ENCODE measurements at regions not wholly inside any gene's neighbourhood (a gene's known extent, or its start where the extent isn't known, plus 50 kb on each side); places are given as distances from the start of the nearest gene placed in this dataset.

DNA sequence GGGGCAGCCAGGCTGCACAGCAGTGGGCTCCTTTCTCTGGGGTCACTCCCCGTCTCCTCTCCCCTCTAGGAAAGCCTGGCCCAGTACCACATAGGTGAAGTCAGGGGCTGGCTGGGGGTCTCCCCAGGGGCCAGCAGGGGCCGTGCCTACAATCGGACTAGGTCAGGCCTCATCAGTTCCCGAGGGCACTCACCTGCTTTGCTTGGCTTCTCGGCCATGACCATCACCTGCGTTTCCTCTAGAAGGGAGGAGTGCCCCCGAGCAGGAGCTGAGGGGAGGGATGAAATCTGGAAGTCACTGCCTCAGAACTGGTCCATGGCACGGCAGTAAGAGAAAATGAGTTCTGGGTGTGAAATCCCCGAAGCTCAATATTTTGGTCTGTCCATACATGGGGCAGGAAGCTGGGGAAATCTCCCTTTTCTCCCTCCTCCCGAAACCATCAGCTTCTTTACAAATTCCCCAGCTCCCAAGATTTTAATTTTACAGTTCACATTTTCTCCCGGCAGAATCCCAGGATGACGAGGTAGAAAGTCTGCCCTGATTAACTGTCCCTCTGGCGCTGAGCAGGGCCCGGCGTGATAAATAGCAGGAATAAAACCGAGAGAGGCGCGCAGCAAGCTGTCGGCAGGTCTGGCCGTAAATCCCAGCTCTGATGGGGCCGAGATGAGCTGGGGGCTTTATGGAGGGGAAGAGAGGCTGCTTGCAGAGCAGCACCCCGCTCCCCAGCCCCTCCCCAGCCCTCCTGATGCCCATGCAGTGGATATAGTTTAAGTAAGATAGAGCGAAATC, 172.1 kb downstream of the RBFOX3 start:
- Histone ChIP-seq H3K4me1 (ENCODE audit: insufficient read depth) (no peaks in the 10 kb centered on the region), H3F3A (ENCODE audit: insufficient read depth) (no peaks in the 10 kb centered on the region), H3K9ac (no peak overlapping the region), H3K27me3 (replicated peaks; ENCODE audit: insufficient read depth) (peaks cover 8% of the 10 kb centered on the region; the same call in 1 of the 2 replicates), H3K36me3 (ENCODE audit: low read depth) (no peaks in the 10 kb centered on the region), H3K9me3 (ENCODE audit: low read depth) (no peaks in the 10 kb centered on the region), H3K27ac (no peak overlapping the region), H3K9me2 (ENCODE audit: insufficient read depth) (no peaks in the 10 kb centered on the region), H3K4me3 (no peak overlapping the region), H3K79me2 (ENCODE audit: insufficient read depth) (no peaks in the 10 kb centered on the region), H4K20me1 (ENCODE audit: insufficient read depth) (no peaks in the 10 kb centered on the region), H2AFZ (no peak overlapping the region), H3K4me2 (ENCODE audit: unreplicated experiment) (no peak overlapping the region)
- 20 to 24% methylated on average over 23 of the region's 23 CpGs for WGBS, 2 experiments (ENCODE audit: low coverage in 1 of 2, low lambda C conversion rate in 2 of 2, missing lambda C conversion rate in 2 of 2)
- in situ Hi-C loops (cut with MboI) = no loop called here
- no peak for DNase-seq
- TF ChIP-seq EZH2 (IDR thresholded peaks at IDR 0.05; ENCODE audit: insufficient read depth, poor library complexity, severe bottlenecking) (no peak), EZH2phosphoT487 (IDR thresholded peaks at IDR 0.05; ENCODE audit: insufficient read depth, low read depth) (no peak)

DNA sequence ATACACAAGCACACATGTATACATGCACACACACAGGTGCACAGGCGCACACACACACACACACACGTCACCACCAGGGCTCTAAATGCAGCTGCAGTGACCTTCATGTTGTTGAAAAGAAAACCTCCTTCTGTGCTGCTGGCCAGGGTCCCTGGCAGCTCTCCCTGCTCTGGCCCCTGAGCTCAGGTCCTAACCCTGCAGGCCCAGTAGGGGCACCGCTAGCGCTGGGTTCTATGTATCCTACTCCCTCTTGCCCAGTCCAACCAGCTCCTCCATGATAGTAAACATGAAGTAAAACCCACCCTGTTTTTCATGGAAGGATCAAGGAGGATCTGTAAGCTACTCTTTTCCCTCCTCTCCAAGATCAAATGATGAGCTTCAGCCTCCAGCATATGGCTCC, 172.8 kb downstream of the RBFOX3 start:
- H3K4me3 ChIP-seq = no peak overlapping the region
- no peaks in the 10 kb centered on the region for H3K4me1 ChIP-seq (ENCODE audit: insufficient read depth)
- H3K9me2 ChIP-seq (ENCODE audit: insufficient read depth) = no peaks in the 10 kb centered on the region
- WGBS, 2 experiments (ENCODE audit: low coverage in 1 of 2, low lambda C conversion rate in 2 of 2, missing lambda C conversion rate in 2 of 2) = 30 to 34% methylated on average over 4 of the region's 4 CpGs
- no peaks in the 10 kb centered on the region for H3K9me3 ChIP-seq (ENCODE audit: low read depth)
- H3K27ac ChIP-seq = no peak overlapping the region
- TF ChIP-seq EZH2 (IDR thresholded peaks at IDR 0.05; ENCODE audit: insufficient read depth, poor library complexity, severe bottlenecking) (no peak), EZH2phosphoT487 (IDR thresholded peaks at IDR 0.05; ENCODE audit: insufficient read depth, low read depth) (no peak)
- no peak overlapping the region for H2AFZ ChIP-seq
- no peak overlapping the region for H3K4me2 ChIP-seq (ENCODE audit: unreplicated experiment)
- peaks cover 11% of the 10 kb centered on the region; the same call in 1 of the 2 replicates for H3K27me3 ChIP-seq (replicated peaks; ENCODE audit: insufficient read depth)
- no peak overlapping the region for H3K9ac ChIP-seq
- H4K20me1 ChIP-seq (ENCODE audit: insufficient read depth) = no peaks in the 10 kb centered on the region
- no peak for DNase-seq
- no peaks in the 10 kb centered on the region for H3K36me3 ChIP-seq (ENCODE audit: low read depth)
- H3F3A ChIP-seq (ENCODE audit: insufficient read depth) = no peaks in the 10 kb centered on the region
- no peaks in the 10 kb centered on the region for H3K79me2 ChIP-seq (ENCODE audit: insufficient read depth)
- in situ Hi-C loops (cut with MboI) = no loop called here

DNA sequence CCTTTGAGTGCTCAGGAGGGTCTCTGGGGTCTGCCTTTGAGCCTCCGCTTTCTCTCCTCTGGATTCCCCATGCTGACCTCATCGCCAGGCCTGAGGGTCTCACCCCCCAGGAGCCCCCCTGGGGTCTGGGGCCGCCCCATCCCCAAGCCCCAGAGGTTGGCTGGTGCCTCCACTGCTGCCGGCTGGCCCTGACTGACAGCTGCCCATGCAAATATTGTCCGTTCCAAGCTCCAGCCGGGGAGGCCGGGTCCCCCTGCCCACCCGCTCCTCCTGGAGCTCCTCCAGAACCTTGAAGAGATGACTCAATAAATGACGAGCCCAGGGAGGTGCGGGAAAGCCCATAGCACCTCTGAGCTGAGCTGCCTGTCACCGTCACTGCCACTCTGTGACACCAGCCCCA, 173.8 kb downstream of the RBFOX3 start:
- H3K4me2 ChIP-seq (ENCODE audit: unreplicated experiment) = no peak overlapping the region
- H3K9me2 ChIP-seq (ENCODE audit: insufficient read depth) = no peaks in the 10 kb centered on the region
- H3K36me3 ChIP-seq (ENCODE audit: low read depth) = no peaks in the 10 kb centered on the region
- H2AFZ ChIP-seq = no peak overlapping the region
- no peak overlapping the region for H3K9ac ChIP-seq
- H3K4me3 ChIP-seq = no peak overlapping the region
- H3F3A ChIP-seq (ENCODE audit: insufficient read depth) = no peaks in the 10 kb centered on the region
- WGBS, 2 experiments (ENCODE audit: low coverage in 1 of 2, low lambda C conversion rate in 2 of 2, missing lambda C conversion rate in 2 of 2) = 28 to 34% methylated on average over 8 to 11 of the region's 11 CpGs
- no peak for DNase-seq
- no peaks in the 10 kb centered on the region for H3K9me3 ChIP-seq (ENCODE audit: low read depth)
- in situ Hi-C loops (cut with MboI) = no loop called here
- H3K79me2 ChIP-seq (ENCODE audit: insufficient read depth) = no peaks in the 10 kb centered on the region
- peaks cover 11% of the 10 kb centered on the region; the same call in 1 of the 2 replicates for H3K27me3 ChIP-seq (replicated peaks; ENCODE audit: insufficient read depth)
- TF ChIP-seq EZH2phosphoT487 (IDR thresholded peaks at IDR 0.05; ENCODE audit: insufficient read depth, low read depth) = no peak
- no peak for TF ChIP-seq EZH2 (IDR thresholded peaks at IDR 0.05; ENCODE audit: insufficient read depth, poor library complexity, severe bottlenecking)
- H3K27ac ChIP-seq = no peak overlapping the region
- H3K4me1 ChIP-seq (ENCODE audit: insufficient read depth) = no peaks in the 10 kb centered on the region
- no peaks in the 10 kb centered on the region for H4K20me1 ChIP-seq (ENCODE audit: insufficient read depth)

DNA sequence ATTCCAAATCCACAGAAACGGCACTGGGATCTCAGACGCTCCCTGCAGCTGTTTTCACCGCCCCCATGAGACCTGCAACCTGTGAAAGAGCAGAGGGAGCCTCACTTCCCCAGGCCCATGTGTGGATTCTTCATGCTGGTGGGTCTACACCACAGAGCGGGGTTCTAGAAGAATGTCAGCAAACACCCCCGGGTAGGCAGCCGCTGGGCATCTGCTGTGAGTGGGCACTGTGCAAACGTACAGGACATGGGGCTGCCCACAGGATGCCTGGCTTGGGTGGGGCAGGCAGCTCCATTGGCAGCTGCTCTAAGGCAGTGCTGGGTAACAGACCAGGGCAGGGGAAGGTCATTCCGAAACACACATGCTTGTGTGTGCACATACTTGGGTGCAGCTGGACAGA, 174.9 kb downstream of the RBFOX3 start:
- Histone ChIP-seq H3K4me2 (ENCODE audit: unreplicated experiment) (no peak overlapping the region), H3K9me3 (ENCODE audit: low read depth) (no peaks in the 10 kb centered on the region), H3K4me3 (no peak overlapping the region), H3K79me2 (ENCODE audit: insufficient read depth) (no peaks in the 10 kb centered on the region), H2AFZ (no peak overlapping the region), H3K4me1 (ENCODE audit: insufficient read depth) (no peaks in the 10 kb centered on the region), H3K27ac (no peak overlapping the region), H3K9ac (no peak overlapping the region), H3K9me2 (ENCODE audit: insufficient read depth) (no peaks in the 10 kb centered on the region), H3F3A (ENCODE audit: insufficient read depth) (no peaks in the 10 kb centered on the region), H3K36me3 (ENCODE audit: low read depth) (no peaks in the 10 kb centered on the region), H4K20me1 (ENCODE audit: insufficient read depth) (no peaks in the 10 kb centered on the region), H3K27me3 (replicated peaks; ENCODE audit: insufficient read depth) (peaks cover 11% of the 10 kb centered on the region; the same call in 1 of the 2 replicates)
- TF ChIP-seq EZH2 (IDR thresholded peaks at IDR 0.05; ENCODE audit: insufficient read depth, poor library complexity, severe bottlenecking) (no peak), EZH2phosphoT487 (IDR thresholded peaks at IDR 0.05; ENCODE audit: insufficient read depth, low read depth) (no peak)
- in situ Hi-C loops (cut with MboI) = no loop called here
- WGBS, 2 experiments (ENCODE audit: low coverage in 1 of 2, low lambda C conversion rate in 2 of 2, missing lambda C conversion rate in 2 of 2) = 37 to 45% methylated on average over 8 of the region's 8 CpGs
- no peak for DNase-seq

Data from GM23248 (cell line).